HG03565 (cell line): ENCODE measurements at regions not wholly inside any gene's neighbourhood (a gene's known extent, or its start where the extent isn't known, plus 50 kb on each side); places are given as distances from the start of the nearest gene placed in this dataset.

ENCODE experiments used
- ATAC-seq: cut with Tn5 transposase; IDR thresholded peaks from one replicate; pipeline ENCODE4 v1.9.1; 2021; ENCODE audit warnings: mild to moderate bottlenecking, moderate library complexity; ENCODE audit not compliant: unreplicated experiment

DNA sequence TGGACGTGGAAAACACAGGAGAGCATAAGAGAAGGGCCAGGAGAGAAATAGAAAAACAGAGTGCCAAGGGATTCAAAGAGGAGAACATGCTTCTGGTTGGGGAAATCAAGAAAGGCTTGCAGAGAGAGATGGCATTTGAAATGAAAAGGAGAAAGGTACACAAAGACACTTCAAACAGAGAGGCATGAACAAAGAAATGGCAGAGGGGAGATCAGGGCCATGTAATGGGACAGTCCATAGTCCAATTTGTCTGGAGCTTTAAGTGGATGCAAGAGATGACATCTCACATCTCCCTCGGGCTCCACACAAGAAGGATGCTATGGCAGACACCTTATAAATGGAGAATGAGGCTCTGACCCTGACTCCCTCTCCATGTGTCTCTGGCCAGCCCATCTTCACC lies 331.1 kb downstream of the MLLT3 start:
- no peak for ATAC-seq

DNA sequence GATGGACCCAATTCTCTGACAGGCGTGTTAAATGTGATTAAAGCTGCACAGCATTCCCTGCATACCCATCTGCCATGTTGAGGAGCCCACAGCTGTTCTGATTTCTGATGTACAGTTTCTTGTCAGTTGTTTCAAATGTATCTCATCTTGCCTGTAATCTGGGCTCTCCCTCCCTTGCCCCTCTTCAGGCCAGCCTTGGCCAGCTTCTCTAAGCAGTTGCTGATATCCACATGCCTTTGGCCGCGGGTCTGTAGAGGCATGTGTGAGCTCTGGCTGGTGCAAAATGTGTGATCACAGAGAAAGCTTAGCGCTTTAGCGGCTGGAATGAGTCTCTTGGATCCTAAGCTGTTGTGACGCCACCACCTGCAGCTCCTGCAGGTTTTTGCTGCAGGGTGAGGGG lies 332.0 kb downstream of the MLLT3 start:
- ATAC-seq = no peak

GRCh38 chr9:20289423-20290010 lies 332.8 kb downstream of the MLLT3 start:
- no peak for ATAC-seq

GRCh38 chr9:20286969-20287368 lies 335.3 kb downstream of the MLLT3 start:
- ATAC-seq = no peak

DNA sequence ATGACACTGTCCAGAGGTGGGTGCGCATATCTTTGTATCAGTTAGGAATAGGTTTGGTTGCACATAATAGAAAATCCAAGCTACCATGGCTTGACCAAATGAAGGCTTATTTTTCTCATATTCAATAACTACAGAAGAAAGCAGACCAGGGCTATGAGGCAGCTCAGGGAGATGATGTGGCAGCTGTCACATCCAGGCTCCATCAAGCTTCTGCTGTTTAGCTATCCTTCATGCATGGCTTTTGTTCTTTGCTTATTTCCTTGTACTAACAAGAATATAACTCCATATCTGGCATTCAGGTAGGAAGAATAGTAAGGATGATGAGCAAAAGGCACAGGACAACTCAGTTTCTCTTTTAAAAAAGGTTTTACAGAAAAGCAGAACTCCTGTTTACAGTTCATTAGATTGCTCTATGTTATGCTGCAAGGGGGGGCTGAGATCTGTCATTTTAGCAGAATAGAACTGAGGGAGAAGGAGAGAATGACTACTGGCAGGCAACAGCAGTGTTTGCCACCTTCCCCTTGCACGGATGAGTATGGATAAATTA lies 336.1 kb downstream of the MLLT3 start:
- no peak for ATAC-seq

- no peak for ATAC-seq
Observed at GRCh38 chr9:20284601-20285289, 337.6 kb downstream of the MLLT3 start.

DNA sequence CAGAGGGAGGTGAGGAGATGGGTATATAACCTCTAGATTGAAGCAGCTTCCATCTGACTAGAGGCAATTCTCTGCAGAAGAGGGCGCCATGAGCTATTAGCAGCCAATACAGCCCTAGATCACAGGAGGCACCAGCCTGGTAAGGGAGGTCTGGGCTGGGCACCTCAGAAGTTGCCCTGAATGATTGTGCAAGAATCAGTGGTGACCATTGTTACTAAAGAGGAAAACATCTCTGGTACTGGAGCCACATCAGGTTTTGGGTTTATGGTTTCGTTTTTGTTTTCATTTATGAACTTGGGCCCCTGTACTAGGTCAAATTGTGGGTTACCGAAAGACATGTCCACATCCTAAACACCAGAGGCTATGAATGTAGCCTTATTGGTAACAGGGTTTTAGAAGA lies 342.0 kb downstream of the MLLT3 start:
- no peak for ATAC-seq

- ATAC-seq = no peak
Observed at GRCh38 chr9:20276762-20277161, 345.5 kb downstream of the MLLT3 start.

- no peak for ATAC-seq
Observed at GRCh38 chr9:20271723-20272122, 350.6 kb downstream of the MLLT3 start.

DNA sequence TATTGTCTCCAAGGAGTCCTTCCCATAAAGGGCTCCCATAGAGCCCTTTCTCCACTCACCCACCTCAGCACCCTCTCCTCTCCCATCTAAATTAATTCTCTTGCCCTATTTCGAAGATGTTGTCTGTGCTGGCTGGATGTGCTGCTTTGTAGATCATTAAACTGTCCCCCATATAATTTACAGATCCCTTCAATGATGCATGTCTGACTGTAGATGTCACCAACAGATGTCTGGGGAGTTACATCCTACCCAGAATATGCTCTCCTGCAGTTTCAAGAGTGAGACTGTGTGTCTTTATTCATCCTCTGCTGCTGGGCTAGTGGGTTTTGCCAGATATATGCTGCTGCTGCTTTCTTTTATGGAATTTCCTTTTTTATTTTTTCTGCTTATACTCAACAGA lies 351.2 kb downstream of the MLLT3 start:
- no peak for ATAC-seq

GRCh38 chr9:20270161-20270560 lies 352.1 kb downstream of the MLLT3 start:
- ATAC-seq = no peak

- no peak for ATAC-seq
Observed at GRCh38 chr9:20269620-20270019, 352.7 kb downstream of the MLLT3 start.

DNA sequence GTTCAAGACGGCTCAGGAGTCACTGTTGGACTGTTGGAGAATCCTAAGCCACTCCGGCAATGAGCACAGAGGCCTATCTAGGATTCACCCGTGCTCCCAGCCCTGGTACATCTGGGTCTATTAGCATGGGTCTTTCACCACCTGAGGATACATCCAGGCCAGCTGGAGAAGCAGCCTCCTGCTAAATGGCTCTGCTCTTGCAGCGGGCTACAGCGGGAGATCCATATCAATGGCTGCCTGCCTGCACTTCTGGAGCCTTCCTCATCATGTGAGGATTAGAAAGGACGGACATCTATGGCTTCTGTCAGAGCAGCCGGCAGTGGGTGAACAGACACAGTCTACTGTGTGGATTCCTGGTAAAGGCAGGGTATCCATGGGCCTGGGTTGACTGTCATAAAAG lies 357.4 kb downstream of the MLLT3 start:
- ATAC-seq = no peak

DNA sequence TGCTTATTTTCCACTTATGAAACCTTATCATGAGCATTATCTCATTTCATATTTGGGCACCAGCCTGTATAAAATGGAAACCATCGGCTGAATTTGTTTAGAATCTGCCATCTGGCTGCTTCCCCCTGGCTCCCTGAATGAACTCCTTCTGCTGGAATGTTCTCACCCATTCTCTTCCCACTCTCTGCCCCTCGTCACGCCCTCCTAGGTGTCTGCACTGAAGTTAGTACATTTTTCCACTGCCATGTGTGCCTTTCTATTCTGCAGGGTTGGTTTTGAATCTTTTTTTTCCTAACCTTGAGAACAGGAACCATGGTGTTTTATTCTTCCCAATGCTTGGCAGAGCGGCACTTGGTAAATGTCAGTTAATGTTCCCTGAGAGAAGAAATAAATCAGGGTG lies 359.7 kb downstream of the MLLT3 start:
- ATAC-seq = no peak

- no peak for ATAC-seq
Observed at GRCh38 chr9:20256284-20256948, 365.9 kb downstream of the MLLT3 start.

GRCh38 chr9:20255052-20255451 lies 367.2 kb downstream of the MLLT3 start:
- ATAC-seq = no peak

- no peak for ATAC-seq
Observed at GRCh38 chr9:20253635-20254034, 368.7 kb downstream of the MLLT3 start.

- ATAC-seq = no peak
Observed at GRCh38 chr9:20252778-20253177, 369.5 kb downstream of the MLLT3 start.

DNA sequence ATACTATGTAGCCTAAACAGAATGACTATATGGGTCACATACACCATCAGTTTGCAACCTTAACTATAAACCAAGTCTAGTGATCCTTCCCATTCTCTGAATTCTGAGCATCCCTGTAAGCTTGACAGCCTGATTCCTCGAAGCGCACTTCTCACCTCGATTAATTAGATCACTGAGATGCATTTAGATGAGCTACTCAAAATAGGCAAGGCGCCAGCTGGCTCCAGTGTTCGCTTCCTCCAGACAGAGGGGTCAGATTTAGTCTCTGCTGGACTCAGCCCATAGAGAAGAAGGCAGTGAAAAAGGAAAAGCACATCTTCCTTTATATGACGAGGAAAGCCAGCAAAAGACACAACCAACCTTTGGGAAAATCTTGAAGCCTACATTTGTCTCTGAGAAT lies 371.5 kb downstream of the MLLT3 start:
- ATAC-seq = no peak

DNA sequence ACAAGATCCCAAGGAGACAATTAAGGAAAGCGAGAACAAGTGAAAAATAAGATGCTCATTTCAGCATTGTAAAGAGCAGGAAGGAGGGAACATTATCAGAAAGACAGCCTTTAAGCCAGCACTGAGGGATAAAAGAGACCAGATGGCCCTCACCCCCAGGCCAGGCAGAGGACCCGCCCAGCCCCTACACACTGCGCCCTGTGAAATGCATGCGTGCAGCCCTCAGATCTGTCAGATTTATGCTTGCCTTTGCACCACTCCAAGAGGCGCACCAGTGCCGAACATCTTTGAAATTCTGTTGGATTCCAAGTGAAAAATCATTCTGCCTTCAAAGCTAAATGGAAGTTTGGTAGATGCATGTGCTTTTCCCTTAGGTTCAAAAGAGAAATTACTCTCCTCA lies 378.0 kb downstream of the MLLT3 start:
- ATAC-seq = no peak

- ATAC-seq = no peak
Observed at GRCh38 chr9:20243841-20244240, 378.5 kb downstream of the MLLT3 start.

DNA sequence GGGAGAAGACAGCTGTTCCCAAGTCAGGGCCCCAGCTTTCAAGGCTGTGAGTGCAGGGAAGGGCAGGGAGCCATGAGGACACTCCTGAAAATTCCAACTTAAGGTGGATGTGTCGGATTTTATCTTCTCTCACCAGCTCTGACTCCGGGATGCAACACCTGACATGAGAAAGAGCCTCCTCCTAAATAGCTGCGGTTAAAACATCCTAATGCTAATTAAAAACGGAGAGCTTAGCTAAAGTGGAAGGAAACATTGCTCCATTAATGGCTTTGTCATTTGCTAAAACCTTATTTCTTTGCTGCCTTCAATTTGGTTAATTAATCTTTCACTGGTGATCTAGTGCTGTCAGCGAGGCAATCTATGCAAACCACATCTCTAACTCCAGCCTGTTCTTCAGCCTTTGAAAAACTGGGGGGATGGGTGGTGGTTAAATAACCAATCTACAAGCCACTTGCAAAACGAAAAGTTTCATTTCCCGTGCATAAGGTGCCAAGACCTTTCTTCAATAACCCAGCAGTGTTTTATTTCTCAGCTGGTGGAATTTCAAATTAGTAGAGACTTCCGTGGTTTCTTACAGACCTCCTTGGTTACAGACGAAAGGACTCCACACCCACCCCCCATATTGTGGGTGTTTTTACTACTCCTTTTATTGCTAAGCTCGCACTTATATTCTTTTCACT lies 379.6 kb downstream of the MLLT3 start:
- peak; percentile 73 for ATAC-seq
